NB4 (cell line): ENCODE measurements at regions not wholly inside any gene's neighbourhood (a gene's known extent, or its start where the extent isn't known, plus 50 kb on each side); places are given as distances from the start of the nearest gene placed in this dataset.

ENCODE experiments used
- DNase-seq: peaks from one replicate; pipeline ENCODE4 v3.0.0; 2010; ENCODE audit warnings: low read depth
- H3K4me3 ChIP-seq: one replicate; pipeline ENCODE4 v1.5.1; 2011; ENCODE audit warnings: mild to moderate bottlenecking, low read depth, low read length, moderate library complexity
- CTCF ChIP-seq: IDR thresholded peaks from one replicate; pipeline ENCODE4 v1.5.1; 2012; ENCODE audit warnings: low read depth, low read length
- MAX ChIP-seq: IDR thresholded peaks from 2 replicates; pipeline ENCODE4 v1.6.1; 2011; ENCODE audit warnings: low read depth, low read length
- MYC ChIP-seq: IDR thresholded peaks from 2 replicates; pipeline ENCODE4 v1.6.1; 2011; ENCODE audit warnings: low read depth, low read length
- POLR2A ChIP-seq: IDR thresholded peaks from 2 replicates; pipeline ENCODE4 v1.6.1; 2011; ENCODE audit warnings: mild to moderate bottlenecking; ENCODE audit not compliant: insufficient read length; ENCODE audit errors: extremely low read depth

- no peak for TF ChIP-seq MYC
- no peak for TF ChIP-seq CTCF
- TF ChIP-seq POLR2A, result no peak
- no peak for TF ChIP-seq MAX
- no peak for DNase-seq
- H3K4me3 ChIP-seq, result no peak overlapping the region
These were observed 133.5 kb downstream of the BUB3 start for GRCh38 chr10:123287594-123288247.

- no peak overlapping the region for H3K4me3 ChIP-seq
- DNase-seq, result no peak
- no peak for TF ChIP-seq CTCF
- no peak for TF ChIP-seq MAX
- no peak for TF ChIP-seq POLR2A
- no peak for TF ChIP-seq MYC
These were observed 135.2 kb downstream of the BUB3 start for GRCh38 chr10:123289432-123289831.

GRCh38 chr10:123294109-123294508 lies 139.9 kb downstream of the BUB3 start:
- TF ChIP-seq MAX (no peak), POLR2A (no peak), MYC (no peak), CTCF (no peak)
- H3K4me3 ChIP-seq, result no peak overlapping the region
- no peak for DNase-seq

GRCh38 chr10:123294886-123295285 lies 140.7 kb downstream of the BUB3 start:
- TF ChIP-seq MYC, result no peak
- no peak for TF ChIP-seq POLR2A
- no peak for TF ChIP-seq MAX
- no peak for TF ChIP-seq CTCF
- no peak overlapping the region for H3K4me3 ChIP-seq

GRCh38 chr10:123295644-123296043 lies 141.4 kb downstream of the BUB3 start:
- DNase-seq, result peak; percentile 10
- no peak for TF ChIP-seq CTCF
- no peak for TF ChIP-seq POLR2A
- no peak for TF ChIP-seq MAX
- no peak for TF ChIP-seq MYC
- H3K4me3 ChIP-seq, result no peak overlapping the region

More at GRCh38 chr10:123294886-123295285, 140.7 kb downstream of the BUB3 start:
- DNase-seq, result no peak

- H3K4me3 ChIP-seq, result no peak overlapping the region
- DNase-seq, result no peak
- TF ChIP-seq MAX (no peak), MYC (no peak), CTCF (no peak), POLR2A (no peak)
These were observed 143.0 kb downstream of the BUB3 start for GRCh38 chr10:123297175-123297574.
